HepG2 (cell line): ENCODE measurements at regions not wholly inside any gene's neighbourhood (a gene's known extent, or its start where the extent isn't known, plus 50 kb on each side); places are given as distances from the start of the nearest gene placed in this dataset.

Experiments
- ATAC-seq: fragments of 200-7000 bp; cut with Tn5 transposase; 3 replicates; pipeline ENCODE4 v1.9.1; 2020; ENCODE audit warnings: mild to moderate bottlenecking, moderate library complexity
- BruUV-seq: library from RNA; stranded (reverse); fragments of 400-500 nt; replicated peaks from 2 replicates; lab custom pipeline; 2021; lab: Mats Ljungman, UMichigan
- CTCF ChIA-PET: fragments of 300-600 bp; formaldehyde crosslinking; extraction: SDS; loops from one replicate; lab custom pipeline; 2021; ENCODE audit warnings: low total read pairs, inconsistent platforms, low intra/inter-chr PET ratio; lab: Yijun Ruan, JAX
- POLR2A ChIA-PET: fragments of 350-600 bp; sonication (Branson Sonifier 250); formaldehyde crosslinking; loops from one replicate; lab custom pipeline; 2020; ENCODE audit warnings: antibody characterized with exemption, inconsistent platforms; lab: Yijun Ruan, JAX
- DNase-seq: peaks from one replicate; pipeline ENCODE4 v3.0.0-alpha.2; 2015; ENCODE audit warnings: low spot score
- FAIRE-seq: peaks from 3 replicates; lab custom pipeline; 2011; peaks lifted over from hg19 to GRCh38; lab: Jason Lieb, UNC
- H2AFZ ChIP-seq: one replicate; pipeline ENCODE4 v1.6.1; 2011; ENCODE audit warnings: low read length, inconsistent platforms
- H3K27ac ChIP-seq: fragments of 300-600 bp; 3 replicates; pipeline ENCODE4 v1.8.0; 2011; ENCODE audit warnings: mixed run types, mild to moderate bottlenecking, mixed read lengths, low read length, inconsistent platforms; ENCODE audit not compliant: insufficient read depth; ENCODE audit errors: extremely low read length
- H3K27me3 ChIP-seq, 2 experiments: fragments of 200-600 bp in 1 of 2; 2 replicates in 1 of 2; 3 replicates in 1 of 2; pipeline versions ENCODE4 v1.6.0 to v1.8.0; 2011; ENCODE audit warnings: low read length in 2 of 2, mild to moderate bottlenecking in 2 of 2, moderate library complexity in 2 of 2, inconsistent platforms in 1 of 2; ENCODE audit not compliant: insufficient read depth in 2 of 2, control insufficient read depth in 1 of 2
- H3K36me3 ChIP-seq, 2 experiments: fragments of 200-600 bp in 1 of 2; replicated peaks in 1 of 2; 2 replicates in 1 of 2; 3 replicates in 1 of 2; pipeline versions ENCODE4 v1.5.1 to v1.8.0; 2011; ENCODE audit warnings: low read length in 2 of 2, inconsistent platforms in 1 of 2; ENCODE audit not compliant: insufficient read depth in 2 of 2, control insufficient read depth in 1 of 2
- H3K4me1 ChIP-seq: 2 replicates; pipeline ENCODE4 v1.5.1; 2012; ENCODE audit warnings: low read length, inconsistent platforms; ENCODE audit not compliant: insufficient read depth
- H3K4me2 ChIP-seq: 2 replicates; pipeline ENCODE4 v1.6.0; 2011; ENCODE audit warnings: low read depth, low read length, inconsistent platforms
- H3K4me3 ChIP-seq, 3 experiments: fragments of 200-600 bp in 1 of 3; sonication (generic), shearing (Covaris generic) in 1 of 3; replicated peaks in 1 of 3; 2 replicates each; pipeline ENCODE4 v1.5.1; 2011 to 2016; ENCODE audit warnings: low read length in 3 of 3, inconsistent platforms in 2 of 3, low read depth in 2 of 3, mild to moderate bottlenecking in 2 of 3, control low read depth in 1 of 3, mixed read lengths in 1 of 3; ENCODE audit not compliant: insufficient read depth in 1 of 3
- H3K79me2 ChIP-seq: one replicate; pipeline ENCODE4 v1.6.1; 2011; ENCODE audit warnings: low read length, inconsistent platforms; ENCODE audit not compliant: insufficient read depth
- H3K9ac ChIP-seq: 2 replicates; pipeline ENCODE4 v1.6.0; 2011; ENCODE audit warnings: mild to moderate bottlenecking, low read depth, low read length, inconsistent platforms; ENCODE audit not compliant: insufficient read depth
- H3K9me3 ChIP-seq: 2 replicates; pipeline ENCODE4 v1.5.1; 2012; ENCODE audit warnings: mild to moderate bottlenecking, low read length
- H4K20me1 ChIP-seq: 2 replicates; pipeline ENCODE4 v1.6.0; 2011; ENCODE audit warnings: inconsistent platforms, mild to moderate bottlenecking, low read length, moderate library complexity; ENCODE audit not compliant: insufficient read depth
- CTCF ChIP-seq: sonication (generic); formaldehyde crosslinking; IDR thresholded peaks from 2 replicates; pipeline ENCODE4 v1.5.0; 2020; ENCODE audit warnings: mild to moderate bottlenecking, missing genetic modification reagents, moderate library complexity
- FOXO4 ChIP-seq: sonication (generic); formaldehyde crosslinking; conservative IDR thresholded peaks from 2 replicates; pipeline ENCODE4 v1.8.1; 2023; ENCODE audit warnings: missing genetic modification reagents
- NFAT5 ChIP-seq: sonication (generic); formaldehyde crosslinking; IDR thresholded peaks from 2 replicates; pipeline ENCODE4 v1.4.0; 2020; ENCODE audit warnings: missing genetic modification reagents
- PLRG1 ChIP-seq: fragments of 450-650 bp; conservative IDR thresholded peaks from 2 replicates; pipeline ENCODE4 v1.6.1; 2016
- RBM39 ChIP-seq: fragments of 200-400 bp; formaldehyde crosslinking; IDR thresholded peaks from one replicate; pipeline ENCODE4 v1.6.1; 2018; ENCODE audit warnings: antibody characterized with exemption, mild to moderate bottlenecking, low read depth, low read length; ENCODE audit not compliant: poor library complexity, severe bottlenecking
- SAFB2 ChIP-seq: sonication (generic); formaldehyde crosslinking; IDR thresholded peaks from 2 replicates; pipeline ENCODE4 v1.5.1; 2020; ENCODE audit warnings: missing genetic modification reagents, low read depth, mild to moderate bottlenecking, borderline replicate concordance
- SMAD3 ChIP-seq: sonication (generic); formaldehyde crosslinking; IDR thresholded peaks from 2 replicates; pipeline ENCODE4 v1.4.0; 2020; ENCODE audit warnings: missing genetic modification reagents
- ZNF207 ChIP-seq: fragments of 450-650 bp; IDR thresholded peaks from 2 replicates; pipeline ENCODE4 v1.6.1; 2016; ENCODE audit warnings: antibody characterized with exemption, borderline replicate concordance
- ZNF572 ChIP-seq: sonication (generic); formaldehyde crosslinking; IDR thresholded peaks from 2 replicates; pipeline ENCODE4 v1.5.1; 2020; ENCODE audit warnings: mild to moderate bottlenecking, missing genetic modification reagents
- ZNF644 ChIP-seq: IDR thresholded peaks from 2 replicates; pipeline ENCODE4 v1.6.1; 2016; ENCODE audit warnings: low read depth
- ZSCAN29 ChIP-seq: sonication (generic); formaldehyde crosslinking; conservative IDR thresholded peaks from 2 replicates; pipeline ENCODE4 v1.4.0; 2020; ENCODE audit warnings: mild to moderate bottlenecking, missing genetic modification reagents
- ZSCAN5A ChIP-seq: sonication (generic); formaldehyde crosslinking; IDR thresholded peaks from 2 replicates; pipeline ENCODE4 v1.8.0; 2022; ENCODE audit warnings: mild to moderate bottlenecking, missing genetic modification reagents, borderline replicate concordance
- WGBS: methylation state at CpG from one replicate; pipeline ENCODE4 v1.1.6; 2017; ENCODE audit warnings: low lambda C conversion rate; 5-methylcytosine and 5-hydroxymethylcytosine counted together
- in situ Hi-C: cut with HindIII; loops from 2 replicates; pipeline ENCODE4 v1.10.0; 2017; ENCODE audit warnings: low pct_unique_long_range_greater_than_20kb; ENCODE audit not compliant: extremely low pct_ligation_motif_present
- intact Hi-C: fragments of 100-400 bp; cut with micrococcal nuclease; formaldehyde crosslinking; loops from one replicate; pipeline ENCODE4 v1.10.0; 2022; ENCODE audit not compliant: unreplicated experiment

GRCh38 chr7:121578669-121579068 lies 182.6 kb upstream of the FAM3C start (continued):
- TF ChIP-seq ZNF207 (no peak), SAFB2 (CRISPR knock-in tag) (no peak)

- Histone ChIP-seq H3K4me3 (no peak overlapping the region), H3K27me3 (no peaks in the 10 kb centered on the region), H3K27ac (no peak overlapping the region), H3K9me3 (no peaks in the 10 kb centered on the region), H2AFZ (no peak overlapping the region), H3K4me1 (no peaks in the 10 kb centered on the region), H4K20me1 (no peaks in the 10 kb centered on the region), H3K36me3 (no peaks in the 10 kb centered on the region), H3K79me2 (no peaks in the 10 kb centered on the region), H3K4me2 (no peak overlapping the region), H3K9ac (no peak overlapping the region)
- no peak for DNase-seq
- CTCF ChIA-PET = no interaction called here
- WGBS = 0% methylated on average over 6 of the region's 6 CpGs
- intact Hi-C loops (no loop called here), in situ Hi-C loops (no loop called here)
- no peak for FAIRE-seq
- no peak for ATAC-seq
- POLR2A ChIA-PET = no interaction called here
- BruUV-seq = no TSS peak
- TF ChIP-seq ZSCAN5A (CRISPR knock-in tag) = no peak
- no peak for TF ChIP-seq SMAD3 (CRISPR knock-in tag)
- TF ChIP-seq RBM39 = no peak
- TF ChIP-seq ZNF572 = no peak
- no peak for TF ChIP-seq CTCF (CRISPR knock-in tag)
- no peak for TF ChIP-seq PLRG1
- TF ChIP-seq ZNF644 (CRISPR knock-in tag) = no peak
- no peak for TF ChIP-seq ZSCAN29 (CRISPR knock-in tag)
- TF ChIP-seq FOXO4 = no peak
- no peak for TF ChIP-seq NFAT5 (CRISPR knock-in tag)
Measured at GRCh38 chr7:121576148-121576917, 180.2 kb upstream of the FAM3C start.
